ENCODE measurements at regions not wholly inside any gene's neighbourhood (a gene's known extent, or its start where the extent isn't known, plus 50 kb on each side); places are given as distances from the start of the nearest gene placed in this dataset.

- no peak for TF ChIP-seq KDM1A (IDR thresholded peaks at IDR 0.05; ENCODE audit: borderline replicate concordance, low read length)
- no peak for TF ChIP-seq RBBP5 (IDR thresholded peaks at IDR 0.05; ENCODE audit: borderline replicate concordance, low read depth, low read length)
- TF ChIP-seq BACH1 (IDR thresholded peaks at IDR 0.05; ENCODE audit: low read length): no peak
- no peak for TF ChIP-seq HDAC2 (IDR thresholded peaks at IDR 0.05; ENCODE audit: borderline replicate concordance in 1 of 2, low read depth in 2 of 2, low read length in 2 of 2)
Observed at GRCh38 chr1:55869065-55869464, 653.9 kb upstream of the USP24 start (continued).
